Daoy (cell line): ENCODE measurements at regions not wholly inside any gene's neighbourhood (a gene's known extent, or its start where the extent isn't known, plus 50 kb on each side); places are given as distances from the start of the nearest gene placed in this dataset.
"Not testable (repeated sequence)": the region's sequence is repeated elsewhere in the genome, so short reads cannot be mapped to it uniquely, and the experiment has no call there.

Experiments
- DNase-seq: peaks from one replicate; pipeline ENCODE4 v3.0.0-alpha.2; 2015; ENCODE audit warnings: low read depth

- no peak for DNase-seq
Observed at GRCh38 chr7:80082213-80082612, 52.4 kb upstream of the GNAI1 start.

- no peak for DNase-seq
Observed at GRCh38 chr7:80078886-80079285, 55.7 kb upstream of the GNAI1 start.

- peak; percentile 49 for DNase-seq
Observed at GRCh38 chr7:80078159-80078731, 56.4 kb upstream of the GNAI1 start.

DNA sequence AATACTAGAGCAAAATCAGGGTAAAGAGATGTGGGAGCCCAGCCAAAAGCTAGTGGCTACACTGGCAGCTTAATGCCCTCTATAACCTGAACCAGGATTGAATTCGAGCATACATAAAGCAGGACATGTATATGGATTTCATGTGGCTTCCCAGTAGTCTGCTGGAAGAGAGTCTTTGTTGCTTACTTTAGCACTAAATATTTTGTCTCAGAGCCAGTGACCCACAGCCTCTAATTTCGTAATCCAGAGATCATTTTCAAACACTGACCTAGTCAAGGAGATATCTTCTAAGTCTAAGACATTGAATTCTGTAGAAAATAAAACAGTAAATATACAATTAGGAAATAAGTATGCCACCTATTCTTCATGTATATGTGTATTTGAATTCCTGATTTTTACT lies 64.2 kb upstream of the GNAI1 start:
- DNase-seq: no peak

- no peak for DNase-seq
Observed at GRCh38 chr7:80066639-80067038, 68.0 kb upstream of the GNAI1 start.

DNA sequence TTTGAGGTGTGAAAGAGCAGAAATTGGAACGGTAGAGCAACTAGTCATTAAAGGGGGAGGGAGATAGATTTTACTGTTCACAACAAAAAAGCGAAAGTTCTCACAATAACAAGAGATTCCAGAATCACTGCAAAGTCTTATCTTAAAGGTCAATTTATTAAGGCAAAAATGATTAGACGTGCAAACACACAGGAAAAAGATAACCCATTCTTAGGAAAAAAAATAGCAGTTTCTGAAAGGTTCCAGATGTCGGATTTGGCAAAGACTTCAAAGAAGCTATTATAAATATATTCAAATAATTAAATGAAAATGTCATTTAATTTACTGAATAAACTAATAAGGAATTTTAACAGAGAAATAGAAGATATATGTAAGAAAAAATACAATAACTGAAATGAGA lies 70.8 kb upstream of the GNAI1 start:
- DNase-seq: no peak

DNA sequence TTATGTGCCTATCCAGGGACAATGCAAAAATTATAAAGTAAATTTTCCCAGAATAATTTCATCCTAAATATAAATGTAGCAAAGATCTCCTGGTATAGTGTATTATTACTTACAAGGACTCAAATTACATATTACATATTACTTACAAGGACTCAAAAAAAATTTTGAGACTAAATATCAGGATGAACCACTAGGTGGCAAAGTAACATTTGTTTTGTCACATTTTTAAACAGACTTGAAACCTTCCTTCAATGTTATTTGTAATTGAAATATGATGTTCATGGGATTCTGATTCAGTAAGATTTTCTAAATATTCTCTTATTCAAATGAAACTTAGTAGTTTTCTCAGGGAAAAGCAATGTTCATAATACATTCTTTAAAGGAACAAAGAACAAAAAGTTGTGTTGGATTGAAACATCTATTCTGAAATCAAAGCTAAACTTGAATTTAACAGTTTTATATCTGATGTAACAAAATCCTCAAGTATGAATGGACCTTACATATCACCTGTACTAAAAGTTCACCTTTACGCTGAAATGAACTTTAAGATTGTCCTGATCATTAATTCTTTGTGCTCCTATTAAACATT lies 74.3 kb upstream of the GNAI1 start:
- DNase-seq: peak; percentile 13

- DNase-seq: no peak
Observed at GRCh38 chr7:80057488-80057887, 77.1 kb upstream of the GNAI1 start.

- DNase-seq: no peak
Observed at GRCh38 chr7:80054356-80054755, 80.3 kb upstream of the GNAI1 start.

DNA sequence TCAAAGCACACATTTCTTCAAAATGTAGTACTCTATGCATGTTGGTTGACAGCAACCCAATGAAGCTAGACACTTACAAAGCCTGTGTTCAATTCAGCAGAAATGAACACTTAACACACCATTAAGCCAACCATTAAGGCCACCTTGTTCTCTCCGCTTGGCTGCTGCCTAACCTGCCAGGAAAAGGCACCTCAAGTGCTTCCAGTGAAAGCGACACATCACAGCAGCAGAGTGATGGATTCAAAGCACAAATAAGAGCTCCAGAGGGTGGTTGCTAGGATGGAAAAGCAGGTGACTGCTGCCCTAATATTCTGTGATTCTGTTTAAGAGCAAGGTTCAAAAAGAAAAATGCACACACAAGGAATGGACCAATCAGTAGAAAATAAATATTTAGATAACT lies 81.5 kb upstream of the GNAI1 start:
- DNase-seq: no peak

DNA sequence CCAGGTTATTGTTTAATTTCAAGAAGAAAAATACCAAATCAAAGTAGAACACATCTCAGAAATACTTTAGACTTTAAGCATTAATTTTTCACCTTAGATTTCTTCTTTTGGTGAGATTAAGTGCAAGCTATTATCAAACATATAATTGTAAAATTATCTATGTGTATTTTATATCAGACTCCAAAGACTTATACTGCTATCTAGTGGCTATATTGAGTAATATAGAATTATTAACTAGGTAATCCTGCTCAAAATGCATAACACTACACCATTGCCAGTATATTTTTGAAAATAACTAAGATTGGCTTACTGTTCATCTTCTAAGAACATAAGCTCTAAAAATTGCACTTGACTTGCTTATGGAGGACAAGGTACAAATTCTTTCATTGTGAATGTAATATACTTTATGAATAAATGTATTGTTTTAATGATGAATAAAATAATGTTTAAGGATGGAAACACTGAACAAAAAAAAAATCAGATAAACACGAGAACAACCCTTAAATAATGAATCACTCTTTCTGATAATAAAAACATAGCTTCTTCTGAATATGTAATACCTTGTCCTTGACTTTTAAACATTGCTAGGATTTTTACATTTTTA lies 86.7 kb upstream of the GNAI1 start:
- no peak for DNase-seq

DNA sequence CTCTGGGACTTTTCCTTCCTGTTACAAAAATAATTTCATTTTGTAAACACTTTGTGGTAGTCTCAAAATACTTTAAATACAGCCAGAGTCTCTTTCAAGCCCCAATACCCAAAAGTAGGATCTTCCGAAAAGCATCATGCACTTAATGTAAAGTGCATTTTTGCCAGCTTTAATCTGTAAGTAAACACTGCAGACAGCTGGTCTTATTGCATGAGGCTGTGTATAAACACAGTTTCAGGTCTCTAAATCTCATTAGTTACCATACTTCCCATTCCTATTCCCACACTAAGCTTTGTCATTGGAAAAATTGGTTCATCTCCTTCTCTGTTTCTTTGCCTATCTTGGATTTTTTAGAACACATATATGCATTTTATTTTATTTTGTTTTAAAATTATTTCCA lies 87.6 kb upstream of the GNAI1 start:
- no peak for DNase-seq

DNA sequence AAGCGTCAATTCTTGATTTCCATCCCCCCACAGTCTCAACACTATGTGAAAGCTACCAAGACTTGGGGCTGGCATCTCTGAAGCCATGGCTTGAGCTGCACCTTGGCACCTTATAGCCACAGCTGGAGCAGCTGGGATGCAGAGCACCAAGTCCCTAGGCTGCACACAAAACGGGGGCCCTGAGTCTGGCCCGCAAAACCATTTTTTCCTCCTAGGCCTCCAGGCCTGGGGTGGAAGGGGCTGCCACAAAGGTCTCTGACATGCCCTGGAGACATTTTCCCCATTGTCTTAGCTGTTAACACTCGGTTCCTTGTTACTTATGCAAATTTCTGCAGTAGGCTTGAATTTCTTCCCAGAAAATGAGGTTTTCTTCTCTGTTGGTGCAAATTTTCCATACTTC lies 89.8 kb upstream of the GNAI1 start:
- no peak for DNase-seq

GRCh38 chr7:80040752-80041151 lies 93.9 kb upstream of the GNAI1 start:
- DNase-seq: no peak

DNA sequence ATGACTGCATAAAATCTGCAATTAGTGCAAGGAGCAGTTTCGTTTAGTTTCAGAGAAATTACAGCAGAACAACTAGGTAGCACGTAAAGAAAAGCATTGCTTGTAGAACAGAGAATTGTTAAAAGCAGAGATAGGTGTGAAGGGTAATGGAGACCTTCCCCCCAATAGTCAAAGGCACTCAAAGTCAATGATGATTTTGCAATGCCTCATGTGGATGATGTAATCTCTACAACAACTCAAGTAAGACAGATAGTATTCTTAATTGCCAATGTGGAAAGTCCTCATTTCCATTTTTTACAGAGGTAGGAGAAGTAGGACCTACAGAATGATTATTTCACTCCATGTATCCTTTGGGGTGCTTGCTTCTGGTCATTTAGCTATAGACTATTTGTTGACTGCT lies 94.3 kb upstream of the GNAI1 start:
- DNase-seq: no peak

GRCh38 chr7:80039251-80039884 lies 95.3 kb upstream of the GNAI1 start:
- DNase-seq: no peak

DNA sequence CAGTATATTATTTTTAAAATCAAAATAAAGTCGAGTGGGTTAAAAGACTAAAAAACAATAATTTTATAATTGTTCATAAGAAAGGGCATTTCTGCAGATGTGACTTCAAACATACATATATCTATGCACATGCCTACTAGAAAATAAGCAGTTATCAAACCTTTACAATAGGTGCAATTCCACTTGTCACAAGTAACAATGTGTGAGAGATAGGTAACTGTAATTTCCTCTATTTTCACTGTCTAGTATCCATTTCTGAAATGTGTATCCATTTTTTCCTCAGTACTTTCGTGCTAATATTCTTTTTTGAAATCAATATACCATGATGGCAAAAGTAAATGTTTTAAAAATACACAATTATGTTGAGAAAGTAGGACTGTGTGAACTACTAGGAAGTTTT lies 96.9 kb upstream of the GNAI1 start:
- DNase-seq: no peak

DNA sequence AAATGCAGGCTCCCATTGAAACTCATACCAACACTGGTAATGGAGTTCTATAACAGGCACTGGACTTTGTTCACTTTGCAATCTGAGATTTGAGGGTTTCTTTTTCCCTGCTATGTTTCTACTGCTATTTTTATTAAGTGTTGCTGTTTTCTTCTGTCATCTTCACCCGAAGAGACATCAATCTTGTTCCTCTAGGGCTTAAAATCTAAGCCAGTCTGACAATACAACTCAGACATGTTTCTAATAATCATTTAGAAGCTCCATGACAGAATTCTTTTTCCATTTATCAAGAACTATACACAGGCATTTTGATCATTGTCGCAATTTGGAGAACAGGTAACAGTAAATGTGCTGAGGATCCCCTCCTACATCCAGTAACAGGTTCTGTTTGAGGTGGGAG lies 98.5 kb upstream of the GNAI1 start:
- DNase-seq: no peak

DNA sequence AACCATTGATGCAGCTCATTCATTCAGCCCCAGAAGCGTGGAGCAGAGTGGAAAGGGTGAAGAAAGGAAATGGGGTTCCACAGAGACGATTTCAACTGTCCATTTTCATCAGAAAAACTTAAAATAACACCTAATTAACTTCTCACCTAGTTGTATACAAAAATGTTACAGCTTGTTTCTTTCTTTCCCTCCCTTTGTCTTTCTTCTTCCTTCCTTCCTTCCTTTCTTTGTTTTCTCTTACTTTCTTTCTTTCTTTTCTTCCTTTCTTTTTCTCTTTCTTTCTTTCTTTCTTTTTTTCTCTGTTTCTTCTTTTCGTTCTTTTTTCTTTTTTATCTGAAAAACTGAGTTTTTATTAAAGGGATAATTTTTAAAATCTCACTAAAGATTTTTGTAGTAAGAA lies 105.9 kb upstream of the GNAI1 start:
- no peak for DNase-seq

GRCh38 chr7:80027611-80028173 lies 106.9 kb upstream of the GNAI1 start:
- no peak for DNase-seq

DNA sequence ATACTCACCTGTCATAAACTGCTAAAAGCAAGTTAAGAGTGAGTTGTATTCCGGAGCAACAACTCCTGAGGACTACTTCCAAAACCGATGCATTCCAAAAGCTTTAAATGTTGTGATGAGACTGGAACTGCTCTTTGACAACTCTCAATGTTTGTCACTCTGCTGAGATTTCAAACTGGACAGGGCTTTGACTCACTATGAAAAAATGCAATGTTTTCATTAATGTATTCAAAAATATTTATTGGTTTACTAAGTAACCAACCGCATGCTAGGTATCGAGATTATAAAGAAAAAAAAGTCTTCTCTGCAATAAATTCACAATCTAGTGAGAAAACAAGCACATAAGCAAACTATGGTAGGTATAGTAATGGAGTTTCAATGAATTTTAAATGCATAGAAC lies 107.9 kb upstream of the GNAI1 start:
- no peak for DNase-seq

DNA sequence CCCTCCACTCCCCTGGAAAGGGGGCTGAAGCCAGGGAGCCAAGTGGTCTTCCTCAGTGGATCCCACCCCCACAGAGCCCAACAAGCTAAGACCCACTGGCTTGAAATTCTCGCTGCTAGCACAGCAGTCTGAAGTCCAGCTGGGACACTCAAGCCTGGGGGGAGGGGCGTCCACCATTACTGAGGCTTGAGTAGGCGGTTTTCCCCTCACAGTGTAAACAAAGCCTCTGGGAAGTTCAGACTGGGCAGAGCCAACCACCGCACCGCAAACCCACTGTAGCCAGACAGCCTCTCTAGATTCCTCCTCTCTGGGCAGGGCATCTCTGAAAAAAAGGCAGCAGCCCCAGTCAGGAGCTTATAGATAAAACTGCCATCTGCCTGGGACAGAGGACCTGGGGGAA lies 114.4 kb upstream of the GNAI1 start:
- peak; percentile 37 for DNase-seq

- not testable (repeated sequence) for DNase-seq
Observed at GRCh38 chr7:80019809-80020207, 114.8 kb upstream of the GNAI1 start.
